WERI-Rb-1 (cell line): ENCODE measurements at regions not wholly inside any gene's neighbourhood (a gene's known extent, or its start where the extent isn't known, plus 50 kb on each side); places are given as distances from the start of the nearest gene placed in this dataset.

Experiments used
- DNase-seq: peaks from one replicate; pipeline ENCODE4 v3.0.0-alpha.2; 2020
- H3K27ac ChIP-seq: fragments of 250-450 bp; sonication (Bioruptor Pico); 2 replicates; pipeline ENCODE4 v1.5.1; 2020; ENCODE audit warnings: mild to moderate bottlenecking, moderate library complexity
- H3K27me3 ChIP-seq: fragments of 250-450 bp; sonication (Bioruptor Pico); 2 replicates; pipeline ENCODE4 v1.5.1; 2021; ENCODE audit warnings: mild to moderate bottlenecking, low read depth, moderate library complexity; ENCODE audit not compliant: insufficient read depth, severe bottlenecking
- H3K36me3 ChIP-seq: fragments of 250-450 bp; sonication (Bioruptor Pico); 2 replicates; pipeline ENCODE4 v1.5.1; 2020; ENCODE audit warnings: mild to moderate bottlenecking, moderate library complexity
- H3K4me3 ChIP-seq: 2 replicates; pipeline ENCODE4 v1.5.1; 2011; ENCODE audit warnings: low read depth, mild to moderate bottlenecking, control low read depth, low read length
- H3K9me3 ChIP-seq: fragments of 250-450 bp; sonication (Bioruptor Pico); 2 replicates; pipeline ENCODE4 v1.5.1; 2021; ENCODE audit warnings: mild to moderate bottlenecking, moderate library complexity; ENCODE audit not compliant: severe bottlenecking
- TF ChIP-seq, protein P1 (sequence below): IDR thresholded peaks from 2 replicates; pipeline ENCODE4 v1.5.1; 2011; ENCODE audit warnings: low read depth, mild to moderate bottlenecking, control low read depth, inconsistent platforms, low read length

DNA sequence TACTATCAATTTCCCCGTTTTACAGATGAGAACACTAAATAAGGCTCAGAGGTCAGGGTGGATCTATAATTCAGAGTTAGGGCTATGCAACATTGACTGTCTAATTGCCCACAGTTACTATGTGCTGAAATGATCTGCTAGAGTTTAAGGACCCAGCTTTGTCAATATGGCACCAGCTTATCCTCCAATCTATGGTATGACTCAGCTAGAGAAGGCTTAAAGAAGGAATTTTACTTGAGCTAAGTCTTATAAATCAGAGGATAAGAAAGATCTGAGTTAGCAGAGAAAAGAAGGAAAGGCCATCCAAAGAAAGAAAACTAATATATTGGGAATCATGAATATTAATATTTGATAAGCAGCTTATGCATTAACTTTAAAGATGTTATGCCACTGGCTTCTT lies 78.1 kb downstream of the ASB9 start:
- H3K4me3 ChIP-seq = no peak overlapping the region
- no peak overlapping the region for H3K27ac ChIP-seq

DNA sequence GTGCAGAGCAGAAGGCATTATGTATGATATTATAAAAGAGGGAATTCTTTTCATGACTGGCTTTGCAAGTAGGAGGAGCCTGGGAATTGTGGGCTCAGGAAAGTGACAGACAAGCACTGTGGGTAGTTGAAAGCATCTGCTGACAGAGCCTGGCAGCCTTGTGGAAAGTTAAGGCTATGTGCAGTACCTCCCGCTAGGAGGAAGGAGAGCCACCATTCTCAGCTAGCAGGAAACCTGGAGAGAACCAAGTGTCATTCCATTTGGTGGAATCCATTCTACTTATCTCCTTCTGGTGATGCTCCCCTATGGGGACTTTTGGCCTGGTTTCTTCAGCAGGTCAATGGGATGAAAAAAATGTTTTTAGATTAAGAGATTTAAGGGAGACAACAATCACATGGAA lies 81.8 kb downstream of the ASB9 start:
- peaks cover 22% of the 10 kb centered on the region for H3K27me3 ChIP-seq
- TF ChIP-seq, protein P1, sequence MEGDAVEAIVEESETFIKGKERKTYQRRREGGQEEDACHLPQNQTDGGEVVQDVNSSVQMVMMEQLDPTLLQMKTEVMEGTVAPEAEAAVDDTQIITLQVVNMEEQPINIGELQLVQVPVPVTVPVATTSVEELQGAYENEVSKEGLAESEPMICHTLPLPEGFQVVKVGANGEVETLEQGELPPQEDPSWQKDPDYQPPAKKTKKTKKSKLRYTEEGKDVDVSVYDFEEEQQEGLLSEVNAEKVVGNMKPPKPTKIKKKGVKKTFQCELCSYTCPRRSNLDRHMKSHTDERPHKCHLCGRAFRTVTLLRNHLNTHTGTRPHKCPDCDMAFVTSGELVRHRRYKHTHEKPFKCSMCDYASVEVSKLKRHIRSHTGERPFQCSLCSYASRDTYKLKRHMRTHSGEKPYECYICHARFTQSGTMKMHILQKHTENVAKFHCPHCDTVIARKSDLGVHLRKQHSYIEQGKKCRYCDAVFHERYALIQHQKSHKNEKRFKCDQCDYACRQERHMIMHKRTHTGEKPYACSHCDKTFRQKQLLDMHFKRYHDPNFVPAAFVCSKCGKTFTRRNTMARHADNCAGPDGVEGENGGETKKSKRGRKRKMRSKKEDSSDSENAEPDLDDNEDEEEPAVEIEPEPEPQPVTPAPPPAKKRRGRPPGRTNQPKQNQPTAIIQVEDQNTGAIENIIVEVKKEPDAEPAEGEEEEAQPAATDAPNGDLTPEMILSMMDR = 0 out of 2 replicates have a peak, but pooled peaks have one; percentile 7
- no peak overlapping the region for H3K27ac ChIP-seq
- H3K4me3 ChIP-seq = no peak overlapping the region
- DNase-seq = no peak
- no peaks in the 10 kb centered on the region for H3K9me3 ChIP-seq
- H3K36me3 ChIP-seq = no peaks in the 10 kb centered on the region

More for the DNA sequence above, 78.1 kb downstream of the ASB9 start:
- no peak for DNase-seq
- TF ChIP-seq, protein P1 = no peak
- Histone ChIP-seq H3K9me3 (no peaks in the 10 kb centered on the region), H3K27me3 (peaks cover 42% of the 10 kb centered on the region), H3K36me3 (no peaks in the 10 kb centered on the region)

DNA sequence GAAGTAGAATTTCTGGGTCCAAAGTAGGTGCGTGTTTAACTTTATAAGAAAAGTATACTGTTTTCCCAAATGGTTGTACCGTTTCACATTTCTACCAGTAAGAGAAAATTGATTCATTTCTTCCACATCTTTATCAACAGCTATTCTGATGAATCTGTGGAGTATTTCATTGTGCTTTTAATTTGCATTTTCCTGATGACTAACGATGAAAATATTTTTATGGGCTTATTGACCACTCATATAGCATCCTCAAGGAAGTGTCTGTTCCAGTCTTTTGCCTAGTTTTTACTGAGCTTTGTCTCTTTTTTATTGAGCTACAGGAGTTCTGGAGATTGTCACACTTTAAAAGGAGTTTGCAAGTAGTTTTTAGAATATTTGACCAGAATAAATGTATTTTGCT lies 92.6 kb downstream of the ASB9 start:
- no peaks in the 10 kb centered on the region for H3K9me3 ChIP-seq
- H3K36me3 ChIP-seq = no peaks in the 10 kb centered on the region
- DNase-seq = no peak
- no peak overlapping the region for H3K4me3 ChIP-seq
- H3K27me3 ChIP-seq = peaks cover 55% of the 10 kb centered on the region
- H3K27ac ChIP-seq = no peak overlapping the region
- TF ChIP-seq, protein P1 = no peak

DNA sequence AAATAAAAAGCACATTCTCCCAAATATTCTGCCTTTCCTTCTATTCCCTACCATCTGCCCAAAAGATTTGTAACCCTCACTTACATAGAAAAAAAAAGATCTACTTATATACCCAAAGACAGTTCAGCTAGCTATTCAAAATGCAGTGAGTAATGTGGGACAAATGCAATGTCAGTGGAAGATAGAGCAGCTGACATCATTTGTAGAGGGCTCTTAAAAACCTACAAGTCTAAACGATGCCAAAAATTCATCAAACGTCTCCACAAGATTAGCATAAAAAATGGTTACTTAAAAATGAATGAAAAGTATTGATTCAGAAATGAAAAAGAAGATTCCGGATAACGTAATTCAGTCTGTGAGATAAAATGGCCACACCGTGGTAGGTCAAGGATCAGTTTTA lies 96.5 kb downstream of the ASB9 start:
- Histone ChIP-seq H3K27me3 (peaks cover 70% of the 10 kb centered on the region), H3K9me3 (no peaks in the 10 kb centered on the region), H3K27ac (no peak overlapping the region), H3K4me3 (no peak overlapping the region), H3K36me3 (no peaks in the 10 kb centered on the region)
- no peak for DNase-seq
- TF ChIP-seq, protein P1 = no peak

DNA sequence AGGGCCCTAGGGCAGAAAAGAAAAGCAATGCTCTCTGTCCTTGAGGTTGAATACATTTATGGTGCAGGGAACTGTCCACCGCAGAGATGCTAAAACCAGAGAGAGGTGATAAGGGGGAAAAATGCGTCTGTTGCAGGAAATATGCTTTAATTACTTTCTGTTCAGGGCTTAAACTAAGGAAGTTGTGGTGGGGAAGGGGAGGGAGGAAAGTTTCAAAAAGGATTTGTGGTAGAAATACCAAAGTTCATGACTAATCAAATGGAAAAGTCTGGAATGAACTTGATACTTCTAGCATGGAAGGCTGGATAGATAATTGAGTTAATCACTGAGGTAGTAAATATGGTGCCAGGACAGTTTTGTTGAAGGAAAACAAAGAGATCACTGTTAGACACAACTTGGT lies 99.0 kb downstream of the ASB9 start:
- Histone ChIP-seq H3K9me3 (no peaks in the 10 kb centered on the region), H3K4me3 (no peak overlapping the region), H3K27ac (no peak overlapping the region), H3K36me3 (no peaks in the 10 kb centered on the region), H3K27me3 (peaks cover 57% of the 10 kb centered on the region)
- DNase-seq = no peak
- TF ChIP-seq, protein P1 = no peak

DNA sequence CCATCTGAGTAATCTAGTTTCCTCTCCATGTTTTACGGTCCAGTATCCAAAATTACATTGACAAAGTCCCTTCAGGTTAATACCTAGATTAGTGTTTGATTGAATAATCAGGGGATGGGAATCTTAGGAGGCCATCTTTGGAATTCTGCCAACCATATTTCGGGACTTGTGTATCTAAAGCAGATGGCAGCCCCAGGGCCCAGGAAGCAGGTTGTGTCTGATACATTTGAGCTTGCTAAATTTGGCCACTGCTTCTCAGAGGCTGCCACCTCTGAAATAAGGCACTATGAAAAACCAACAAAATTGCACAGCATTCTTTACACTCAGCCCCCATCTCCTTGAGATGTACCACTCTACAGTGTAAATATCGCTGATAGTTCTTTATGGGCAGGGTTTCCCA lies 102.1 kb downstream of the ASB9 start:
- Histone ChIP-seq H3K36me3 (no peaks in the 10 kb centered on the region), H3K27me3 (peaks cover 45% of the 10 kb centered on the region), H3K9me3 (no peaks in the 10 kb centered on the region), H3K27ac (no peak overlapping the region), H3K4me3 (no peak overlapping the region)
- DNase-seq = no peak
- TF ChIP-seq, protein P1 = no peak
